BJ (cell line): ENCODE measurements at regions not wholly inside any gene's neighbourhood (a gene's known extent, or its start where the extent isn't known, plus 50 kb on each side); places are given as distances from the start of the nearest gene placed in this dataset.

ENCODE experiments used
- CTCF ChIA-PET: fragments of 350-600 bp; formaldehyde crosslinking; extraction: SDS; loops from one replicate; lab custom pipeline; 2021; ENCODE audit warnings: antibody characterized with exemption, inconsistent platforms; lab: Yijun Ruan, JAX
- POLR2A ChIA-PET: fragments of 300-600 bp; sonication (Branson Sonifier 250); formaldehyde crosslinking; extraction: SDS; loops from one replicate; lab custom pipeline; 2021; ENCODE audit warnings: antibody characterized with exemption; lab: Charles Lee
- DNase-seq: peaks from one replicate; pipeline ENCODE4 v3.0.0-alpha.2; 2011; ENCODE audit warnings: low read depth
- H3K27me3 ChIP-seq: 2 replicates; pipeline ENCODE4 v1.6.0; 2011; ENCODE audit warnings: low read length; ENCODE audit not compliant: control insufficient read depth, insufficient read depth
- H3K36me3 ChIP-seq: 2 replicates; pipeline ENCODE4 v1.5.1; 2011; ENCODE audit warnings: low read length; ENCODE audit not compliant: control insufficient read depth, insufficient read depth
- H3K4me3 ChIP-seq: 2 replicates; pipeline ENCODE4 v1.5.1; 2011; ENCODE audit warnings: low read depth, mild to moderate bottlenecking, control low read depth, low read length
- CTCF ChIP-seq: IDR thresholded peaks from 2 replicates; pipeline ENCODE4 v1.5.1; 2011; ENCODE audit warnings: low read depth, mild to moderate bottlenecking, control low read depth, inconsistent platforms, low read length, moderate library complexity; ENCODE audit not compliant: insufficient read depth

- Histone ChIP-seq H3K27me3 (no peaks in the 10 kb centered on the region), H3K4me3 (no peak overlapping the region), H3K36me3 (no peaks in the 10 kb centered on the region)
- TF ChIP-seq CTCF = peak; percentile 59
- DNase-seq = no peak
- ChIA-PET POLR2A (interaction anchor here (0.7 kb wide), 1 partner anchor 13 kb away, joined by 3 read pairs; no protein-coding TSS in a partner anchor), CTCF (interaction anchor here (0.6 to 2.8 kb wide), 19 partner anchors 8 to 134 kb away, joined by 3 to 17 read pairs (median 5); no protein-coding TSS in a partner anchor)
Measured at GRCh38 chr10:33115738-33116719, 158.0 kb upstream of the ITGB1 start.

- no peak for DNase-seq
- POLR2A ChIA-PET = no interaction called here
- Histone ChIP-seq H3K27me3 (0 out of 2 replicates have a peak, but pooled peaks cover 2% of the 10 kb centered on the region), H3K36me3 (no peaks in the 10 kb centered on the region), H3K4me3 (no peak overlapping the region)
- CTCF ChIA-PET = interaction anchor here (0.6 to 1.0 kb wide), 3 partner anchors 20 to 322 kb away, joined by 3 read pairs; no protein-coding TSS in a partner anchor
- no peak for TF ChIP-seq CTCF
Measured at GRCh38 chr10:33114451-33114952, 156.5 kb upstream of the ITGB1 start.

- Histone ChIP-seq H3K4me3 (no peak overlapping the region), H3K36me3 (no peaks in the 10 kb centered on the region), H3K27me3 (peaks cover 2% of the 10 kb centered on the region; the same call in 1 of the 2 replicates)
- peak; percentile 51 for DNase-seq
- ChIA-PET POLR2A (interaction anchor here (0.5 kb wide), 1 partner anchor 178 kb away, joined by 3 read pairs; no protein-coding TSS in a partner anchor), CTCF (interaction anchor here (0.8 to 1.2 kb wide), 3 partner anchors 9 to 105 kb away, joined by 3 read pairs; no protein-coding TSS in a partner anchor)
- TF ChIP-seq CTCF = no peak
Measured at GRCh38 chr10:33113466-33113865, 155.4 kb upstream of the ITGB1 start.

GRCh38 chr10:33112831-33113455 is 154.9 kb upstream of the ITGB1 start:
- CTCF ChIA-PET = interaction anchor here (0.7 to 1.2 kb wide), 4 partner anchors 8 to 104 kb away, joined by 3 read pairs; no protein-coding TSS in a partner anchor
- POLR2A ChIA-PET = no interaction called here
- no peaks in the 10 kb centered on the region for H3K36me3 ChIP-seq
- DNase-seq = no peak
- peaks cover 2% of the 10 kb centered on the region; the same call in 1 of the 2 replicates for H3K27me3 ChIP-seq
- H3K4me3 ChIP-seq = no peak overlapping the region
- TF ChIP-seq CTCF = no peak
